ENCODE measurements at regions not wholly inside any gene's neighbourhood (a gene's known extent, or its start where the extent isn't known, plus 50 kb on each side); places are given as distances from the start of the nearest gene placed in this dataset.

DNA sequence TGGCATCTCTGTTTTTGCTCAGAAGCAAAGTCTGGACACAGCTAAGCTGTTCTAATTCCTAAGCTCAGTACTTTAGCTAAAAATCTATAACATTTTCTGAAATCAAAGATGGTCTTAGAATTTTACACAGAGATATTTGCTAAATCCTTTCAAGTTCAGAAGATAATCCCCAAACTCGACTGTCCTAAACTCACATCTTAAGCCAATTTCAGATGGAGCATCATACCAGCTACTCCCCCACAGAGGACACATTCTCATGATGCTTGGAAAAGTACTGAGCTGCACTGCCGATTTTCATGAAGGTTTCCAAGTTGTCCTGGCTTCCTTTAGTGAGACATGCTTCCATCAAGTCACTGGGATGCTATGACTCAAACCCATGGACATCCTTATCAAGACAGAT, 535.5 kb downstream of the SUCLG1 start:
- H3K27ac ChIP-seq (ENCODE audit: low read depth, low read length) = no peak overlapping the region
- H3K4me3 ChIP-seq (ENCODE audit: insufficient read depth, low read length, poor library complexity, severe bottlenecking) = no peak overlapping the region
- no peaks in the 10 kb centered on the region for H3K79me2 ChIP-seq (ENCODE audit: insufficient read depth, low read length)
- H4K20me1 ChIP-seq (ENCODE audit: low read depth, low read length) = no peaks in the 10 kb centered on the region
- no peaks in the 10 kb centered on the region for H3K27me3 ChIP-seq (ENCODE audit: low read length)
- H3F3A ChIP-seq (ENCODE audit: insufficient read depth) = no peaks in the 10 kb centered on the region
- no peak overlapping the region for H3K9ac ChIP-seq (ENCODE audit: low read length)
- no peaks in the 10 kb centered on the region for H3K9me2 ChIP-seq (replicated peaks; ENCODE audit: insufficient read depth, low read length)
- H3K36me3 ChIP-seq (ENCODE audit: low read length) = no peaks in the 10 kb centered on the region
- H3K4me2 ChIP-seq (ENCODE audit: low read depth, low read length, poor library complexity, severe bottlenecking) = no peak overlapping the region
- H3K9me3 ChIP-seq (ENCODE audit: insufficient read depth, low read length) = no peaks in the 10 kb centered on the region
- TF ChIP-seq, protein P1, sequence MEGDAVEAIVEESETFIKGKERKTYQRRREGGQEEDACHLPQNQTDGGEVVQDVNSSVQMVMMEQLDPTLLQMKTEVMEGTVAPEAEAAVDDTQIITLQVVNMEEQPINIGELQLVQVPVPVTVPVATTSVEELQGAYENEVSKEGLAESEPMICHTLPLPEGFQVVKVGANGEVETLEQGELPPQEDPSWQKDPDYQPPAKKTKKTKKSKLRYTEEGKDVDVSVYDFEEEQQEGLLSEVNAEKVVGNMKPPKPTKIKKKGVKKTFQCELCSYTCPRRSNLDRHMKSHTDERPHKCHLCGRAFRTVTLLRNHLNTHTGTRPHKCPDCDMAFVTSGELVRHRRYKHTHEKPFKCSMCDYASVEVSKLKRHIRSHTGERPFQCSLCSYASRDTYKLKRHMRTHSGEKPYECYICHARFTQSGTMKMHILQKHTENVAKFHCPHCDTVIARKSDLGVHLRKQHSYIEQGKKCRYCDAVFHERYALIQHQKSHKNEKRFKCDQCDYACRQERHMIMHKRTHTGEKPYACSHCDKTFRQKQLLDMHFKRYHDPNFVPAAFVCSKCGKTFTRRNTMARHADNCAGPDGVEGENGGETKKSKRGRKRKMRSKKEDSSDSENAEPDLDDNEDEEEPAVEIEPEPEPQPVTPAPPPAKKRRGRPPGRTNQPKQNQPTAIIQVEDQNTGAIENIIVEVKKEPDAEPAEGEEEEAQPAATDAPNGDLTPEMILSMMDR (IDR thresholded peaks at IDR 0.05; ENCODE audit: insufficient read depth, low read length, poor library complexity, severe bottlenecking) = no peak
- TF ChIP-seq EZH2phosphoT487 (conservative IDR thresholded peaks at IDR 0.05; ENCODE audit: low read length) = no peak
- no peak overlapping the region for H2AFZ ChIP-seq (ENCODE audit: low read depth, low read length, severe bottlenecking)

- no peak overlapping the region for H2AFZ ChIP-seq (ENCODE audit: low read depth, low read length, severe bottlenecking)
- H3K27ac ChIP-seq (ENCODE audit: low read depth, low read length) = no peak overlapping the region
- H3K27me3 ChIP-seq (ENCODE audit: low read length) = no peaks in the 10 kb centered on the region
- no peaks in the 10 kb centered on the region for H3F3A ChIP-seq (ENCODE audit: insufficient read depth)
- H3K4me2 ChIP-seq (ENCODE audit: low read depth, low read length, poor library complexity, severe bottlenecking) = no peak overlapping the region
- H3K36me3 ChIP-seq (ENCODE audit: low read length) = no peaks in the 10 kb centered on the region
- H3K4me3 ChIP-seq (ENCODE audit: insufficient read depth, low read length, poor library complexity, severe bottlenecking) = no peak overlapping the region
- H4K20me1 ChIP-seq (ENCODE audit: low read depth, low read length) = no peaks in the 10 kb centered on the region
- TF ChIP-seq, protein P1 (IDR thresholded peaks at IDR 0.05; ENCODE audit: insufficient read depth, low read length, poor library complexity, severe bottlenecking) = no peak
- TF ChIP-seq EZH2phosphoT487 (conservative IDR thresholded peaks at IDR 0.05; ENCODE audit: low read length) = no peak
- H3K9me3 ChIP-seq (ENCODE audit: insufficient read depth, low read length) = no peaks in the 10 kb centered on the region
- no peak overlapping the region for H3K9ac ChIP-seq (ENCODE audit: low read length)
- no peaks in the 10 kb centered on the region for H3K9me2 ChIP-seq (replicated peaks; ENCODE audit: insufficient read depth, low read length)
- H3K79me2 ChIP-seq (ENCODE audit: insufficient read depth, low read length) = no peaks in the 10 kb centered on the region
Measured at GRCh38 chr2:83916559-83916958, 542.5 kb downstream of the SUCLG1 start.

DNA sequence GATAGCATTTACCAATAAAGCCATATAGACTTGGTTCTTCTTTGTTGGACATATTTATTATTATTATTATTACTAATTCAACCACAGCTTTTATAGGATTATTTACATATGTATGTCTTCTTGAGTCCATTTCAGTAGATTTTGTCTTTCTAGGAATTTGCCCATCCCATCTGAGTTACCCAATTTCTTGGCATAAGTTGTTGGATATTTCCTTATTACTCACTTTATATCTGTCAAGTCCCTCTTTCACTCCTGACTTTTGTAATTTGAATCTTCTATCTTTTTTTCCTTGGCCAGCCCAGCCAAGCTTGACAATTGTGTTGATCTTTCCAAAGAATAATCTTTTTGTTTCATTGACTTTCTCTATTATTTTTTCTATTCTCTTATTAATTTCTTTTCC, 543.7 kb downstream of the SUCLG1 start:
- no peaks in the 10 kb centered on the region for H3K27me3 ChIP-seq (ENCODE audit: low read length)
- no peak overlapping the region for H3K4me2 ChIP-seq (ENCODE audit: low read depth, low read length, poor library complexity, severe bottlenecking)
- H4K20me1 ChIP-seq (ENCODE audit: low read depth, low read length) = no peaks in the 10 kb centered on the region
- H3K79me2 ChIP-seq (ENCODE audit: insufficient read depth, low read length) = no peaks in the 10 kb centered on the region
- no peaks in the 10 kb centered on the region for H3F3A ChIP-seq (ENCODE audit: insufficient read depth)
- TF ChIP-seq EZH2phosphoT487 (conservative IDR thresholded peaks at IDR 0.05; ENCODE audit: low read length) = no peak
- TF ChIP-seq, protein P1 (IDR thresholded peaks at IDR 0.05; ENCODE audit: insufficient read depth, low read length, poor library complexity, severe bottlenecking) = no peak
- H3K4me3 ChIP-seq (ENCODE audit: insufficient read depth, low read length, poor library complexity, severe bottlenecking) = no peak overlapping the region
- H3K9me3 ChIP-seq (ENCODE audit: insufficient read depth, low read length) = no peaks in the 10 kb centered on the region
- H2AFZ ChIP-seq (ENCODE audit: low read depth, low read length, severe bottlenecking) = no peak overlapping the region
- no peaks in the 10 kb centered on the region for H3K9me2 ChIP-seq (replicated peaks; ENCODE audit: insufficient read depth, low read length)
- no peak overlapping the region for H3K9ac ChIP-seq (ENCODE audit: low read length)
- H3K36me3 ChIP-seq (ENCODE audit: low read length) = no peaks in the 10 kb centered on the region
- no peak overlapping the region for H3K27ac ChIP-seq (ENCODE audit: low read depth, low read length)

Data from SU-DHL-6 (cell line).